H1 (cell line): ENCODE measurements at regions not wholly inside any gene's neighbourhood (a gene's known extent, or its start where the extent isn't known, plus 50 kb on each side); places are given as distances from the start of the nearest gene placed in this dataset.

ENCODE experiments used
- CTCF ChIA-PET: fragments of 300-600 bp; sonication (Branson Sonifier 250); formaldehyde crosslinking; loops from one replicate; lab custom pipeline; 2021; ENCODE audit not compliant: partially characterized antibody; lab: Charles Lee
- POLR2A ChIA-PET: fragments of 300-600 bp; sonication (Branson Sonifier 250); formaldehyde crosslinking; loops from one replicate; lab custom pipeline; 2021; ENCODE audit warnings: inconsistent platforms; ENCODE audit not compliant: partially characterized antibody; lab: Charles Lee
- DNase-seq, 2 experiments: peaks; one replicate each; pipeline versions ENCODE4 v3.0.0 to v3.0.0-alpha.2; 2010 to 2022; ENCODE audit warnings: low spot score in 2 of 2, low read depth in 1 of 2, mixed read lengths in 1 of 2
- FAIRE-seq: peaks from 2 replicates; lab custom pipeline; 2011; peaks lifted over from hg19 to GRCh38; lab: Jason Lieb, UNC
- H2AFZ ChIP-seq: 2 replicates; pipeline ENCODE4 v1.8.1; 2012; ENCODE audit warnings: low read length, inconsistent platforms
- H2AK5ac ChIP-seq: 2 replicates; pipeline ENCODE4 v1.6.1; 2013; ENCODE audit warnings: low read depth, low read length
- H2BK120ac ChIP-seq: replicated peaks from 2 replicates; pipeline ENCODE3; 2013; ENCODE audit warnings: low read depth, low read length, inconsistent platforms
- H2BK12ac ChIP-seq: 2 replicates; pipeline ENCODE4 v1.6.1; 2013; ENCODE audit warnings: low read depth, low read length
- H2BK15ac ChIP-seq: 2 replicates; pipeline ENCODE4 v1.6.1; 2013; ENCODE audit warnings: low read length
- H2BK20ac ChIP-seq: 2 replicates; pipeline ENCODE4 v1.6.1; 2013; ENCODE audit warnings: low read length
- H2BK5ac ChIP-seq: 2 replicates; pipeline ENCODE4 v1.6.1; 2013; ENCODE audit warnings: low read depth, low read length
- H3K14ac ChIP-seq: 2 replicates; pipeline ENCODE4 v1.6.1; 2013; ENCODE audit warnings: inconsistent platforms; ENCODE audit not compliant: insufficient read length
- H3K18ac ChIP-seq: 2 replicates; pipeline ENCODE4 v1.6.1; 2013; ENCODE audit warnings: low read length; ENCODE audit errors: extremely low read depth
- H3K23ac ChIP-seq: 2 replicates; pipeline ENCODE4 v1.6.1; 2013; ENCODE audit warnings: inconsistent platforms; ENCODE audit not compliant: insufficient read length
- H3K23me2 ChIP-seq: 2 replicates; pipeline ENCODE4 v1.6.1; 2013; ENCODE audit warnings: low read depth, low read length
- H3K27ac ChIP-seq: 2 replicates; pipeline ENCODE4 v1.6.1; 2011; ENCODE audit warnings: low read depth, low read length, inconsistent platforms
- H3K27me3 ChIP-seq, 4 experiments: replicated peaks in 1 of 4; 1 replicate in 1 of 4; 2 replicates in 3 of 4; pipeline versions ENCODE4 v1.6.1 to v1.8.1; 2011 to 2013; ENCODE audit warnings: low read length in 3 of 4, mild to moderate bottlenecking in 3 of 4, inconsistent platforms in 2 of 4, mixed read lengths in 2 of 4, moderate library complexity in 1 of 4; ENCODE audit not compliant: control insufficient read depth in 3 of 4, insufficient read depth in 3 of 4; ENCODE audit errors: extremely low read depth in 1 of 4
- H3K36me3 ChIP-seq, 4 experiments: 2 replicates each; pipeline versions ENCODE4 v1.6.1 to v1.8.1; 2011 to 2013; ENCODE audit warnings: mild to moderate bottlenecking in 4 of 4, low read length in 3 of 4, moderate library complexity in 2 of 4, control low read depth in 1 of 4, inconsistent platforms in 1 of 4; ENCODE audit not compliant: insufficient read depth in 4 of 4, control insufficient read depth in 2 of 4
- H3K4ac ChIP-seq: replicated peaks from 2 replicates; pipeline ENCODE3; 2013; ENCODE audit warnings: low read length, low read depth, mixed read lengths, inconsistent platforms; ENCODE audit not compliant: insufficient read length
- H3K4me1 ChIP-seq, 4 experiments: replicated peaks in 1 of 4; 1 replicate in 1 of 4; 2 replicates in 3 of 4; pipeline versions ENCODE4 v1.6.1 to v1.8.1; 2011 to 2013; ENCODE audit warnings: low read length in 3 of 4, inconsistent platforms in 2 of 4, mixed read lengths in 1 of 4; ENCODE audit not compliant: insufficient read depth in 4 of 4, control insufficient read depth in 3 of 4
- H3K4me2 ChIP-seq, 2 experiments: 2 replicates each; pipeline versions ENCODE4 v1.6.1 to v1.8.1; 2011 to 2013; ENCODE audit warnings: low read depth in 2 of 2, low read length in 2 of 2, control low read depth in 1 of 2, inconsistent platforms in 1 of 2, mild to moderate bottlenecking in 1 of 2; ENCODE audit not compliant: insufficient read depth in 1 of 2
- H3K4me3 ChIP-seq, 4 experiments: fragments of 200-600, 300-600 bp in 1 of 4; sonication (generic), shearing (Covaris generic), sonication (Bioruptor Twin) in 1 of 4; 2 replicates each; pipeline versions ENCODE4 v1.5.1 to v1.8.1; 2011 to 2016; ENCODE audit warnings: low read length in 4 of 4, low read depth in 3 of 4, control low read depth in 2 of 4, inconsistent platforms in 2 of 4, mild to moderate bottlenecking in 2 of 4, mixed read lengths in 1 of 4, moderate library complexity in 1 of 4; ENCODE audit not compliant: insufficient read depth in 2 of 4; ENCODE audit errors: extremely low read depth in 1 of 4
- H3K56ac ChIP-seq: replicated peaks from 2 replicates; pipeline ENCODE3; 2013; ENCODE audit warnings: low read depth, mild to moderate bottlenecking, mixed read lengths, low read length, inconsistent platforms; ENCODE audit not compliant: insufficient read length
- H3K79me1 ChIP-seq: 2 replicates; pipeline ENCODE4 v1.6.1; 2013; ENCODE audit warnings: low read depth, low read length, control low read depth
- H3K79me2 ChIP-seq, 2 experiments: 2 replicates each; pipeline versions ENCODE4 v1.6.1 to v1.8.1; 2012 to 2013; ENCODE audit warnings: low read length in 2 of 2, mild to moderate bottlenecking in 2 of 2, inconsistent platforms in 1 of 2; ENCODE audit not compliant: insufficient read depth in 2 of 2, control insufficient read depth in 1 of 2
- H3K9ac ChIP-seq, 4 experiments: replicated peaks in 1 of 4; 1 replicate in 1 of 4; 2 replicates in 3 of 4; pipeline versions ENCODE4 v1.6.1 to v1.8.1; 2011 to 2013; ENCODE audit warnings: low read depth in 3 of 4, low read length in 3 of 4, control low read depth in 2 of 4, mild to moderate bottlenecking in 2 of 4, moderate library complexity in 2 of 4, inconsistent platforms in 1 of 4; ENCODE audit errors: extremely low read depth in 1 of 4
- H3K9me3 ChIP-seq, 2 experiments: 2 replicates each; pipeline versions ENCODE4 v1.6.1 to v1.8.1; 2012 to 2013; ENCODE audit warnings: mild to moderate bottlenecking in 2 of 2, moderate library complexity in 2 of 2, control low read depth in 1 of 2, inconsistent platforms in 1 of 2, low read depth in 1 of 2, low read length in 1 of 2, mixed read lengths in 1 of 2; ENCODE audit not compliant: insufficient read depth in 2 of 2
- H4K20me1 ChIP-seq, 2 experiments: replicated peaks in 1 of 2; 2 replicates each; pipeline versions ENCODE3 to v1.8.1; 2011 to 2013; ENCODE audit warnings: inconsistent platforms in 2 of 2, low read length in 2 of 2, mild to moderate bottlenecking in 1 of 2; ENCODE audit not compliant: insufficient read depth in 2 of 2, control insufficient read depth in 1 of 2
- H4K5ac ChIP-seq: 2 replicates; pipeline ENCODE4 v1.6.1; 2013; ENCODE audit warnings: low read length, low read depth, mixed read lengths, inconsistent platforms; ENCODE audit not compliant: insufficient read length
- H4K8ac ChIP-seq: 2 replicates; pipeline ENCODE4 v1.8.0; 2013; ENCODE audit warnings: mild to moderate bottlenecking, moderate library complexity, low read length, inconsistent platforms; ENCODE audit not compliant: insufficient read depth; ENCODE audit errors: extremely low read depth
- H4K91ac ChIP-seq: replicated peaks from 2 replicates; pipeline ENCODE3; 2013; ENCODE audit warnings: low read length, mixed read lengths, inconsistent platforms; ENCODE audit not compliant: insufficient read length
- BRCA1 ChIP-seq: IDR thresholded peaks from 2 replicates; pipeline ENCODE4 v1.6.1; 2012; ENCODE audit warnings: low read depth, low read length, improper control_type of control experiment
- CBX5 ChIP-seq: fragments of 300-800, 300-1000 bp; sonication (generic); IDR thresholded peaks from 2 replicates; pipeline ENCODE4 v1.7.1; 2016; ENCODE audit warnings: antibody characterized with exemption, low read length, low read depth
- EZH2 ChIP-seq: fragments of 200-600 bp; sonication (generic); IDR thresholded peaks from 2 replicates; pipeline ENCODE4 v1.7.1; 2012; ENCODE audit warnings: low read depth, mild to moderate bottlenecking, moderate library complexity, low read length, inconsistent platforms; ENCODE audit not compliant: severe bottlenecking
- GTF2F1 ChIP-seq: IDR thresholded peaks from 2 replicates; pipeline ENCODE4 v1.6.1; 2012; ENCODE audit warnings: low read depth, low read length, improper control_type of control experiment, borderline replicate concordance
- KDM4A ChIP-seq: IDR thresholded peaks from one replicate; pipeline ENCODE4 v1.7.1; 2012; ENCODE audit warnings: low read depth, mild to moderate bottlenecking, moderate library complexity, low read length, inconsistent platforms; ENCODE audit not compliant: severe bottlenecking
- KDM5A ChIP-seq: fragments of 200-600 bp; IDR thresholded peaks from 2 replicates; pipeline ENCODE4 v1.7.1; 2012; ENCODE audit warnings: mild to moderate bottlenecking, low read length, inconsistent platforms, mixed read lengths
- MAX ChIP-seq: IDR thresholded peaks from 2 replicates; pipeline ENCODE4 v1.6.1; 2012; ENCODE audit warnings: inconsistent platforms
- NRF1 ChIP-seq: IDR thresholded peaks from 2 replicates; pipeline ENCODE4 v1.6.1; 2011; ENCODE audit warnings: mild to moderate bottlenecking, low read depth, low read length, improper control_type of control experiment
- RAD21 ChIP-seq, 2 experiments: IDR thresholded peaks in 1 of 2; conservative IDR thresholded peaks in 1 of 2; 2 replicates each; pipeline ENCODE4 v1.6.1; 2011; ENCODE audit warnings: low read depth in 2 of 2, low read length in 2 of 2, improper control_type of control experiment in 1 of 2, inconsistent platforms in 1 of 2, mild to moderate bottlenecking in 1 of 2, moderate library complexity in 1 of 2
- TAF1 ChIP-seq: IDR thresholded peaks from 2 replicates; pipeline ENCODE4 v1.6.1; 2011; ENCODE audit warnings: mild to moderate bottlenecking, low read depth, low read length
- TCF12 ChIP-seq: IDR thresholded peaks from 2 replicates; pipeline ENCODE4 v1.6.1; 2011; ENCODE audit warnings: low read depth, mild to moderate bottlenecking, low read length
- TEAD4 ChIP-seq: IDR thresholded peaks from 2 replicates; pipeline ENCODE4 v1.6.1; 2012; ENCODE audit warnings: low read depth, low read length, inconsistent platforms, mixed read lengths
- USF2 ChIP-seq: IDR thresholded peaks from 2 replicates; pipeline ENCODE4 v1.6.1; 2011; ENCODE audit warnings: low read length, improper control_type of control experiment
- WGBS, 2 experiments: shearing (Covaris generic) in 1 of 2; methylation state at CpG; one replicate each; pipeline versions ENCODE4 v1.1.6 to v1.1.7; 2013 to 2015; ENCODE audit warnings: low lambda C conversion rate in 2 of 2, mixed read lengths in 2 of 2, inconsistent platforms in 1 of 2, low coverage in 1 of 2, missing lambda C conversion rate in 1 of 2; ENCODE audit not compliant: insufficient replicate concordance in 2 of 2, insufficient coverage in 1 of 2, insufficient read length in 1 of 2; ENCODE audit errors: extremely low coverage in 1 of 2, missing lambda C conversion rate in 1 of 2; 5-methylcytosine and 5-hydroxymethylcytosine counted together

- Histone ChIP-seq H3K79me2 (no peaks in the 10 kb centered on the region), H3K23me2 (no peaks in the 10 kb centered on the region), H2BK120ac (no peak overlapping the region), H3K14ac (no peak overlapping the region), H4K91ac (no peak overlapping the region), H3K4me1 (no peaks in the 10 kb centered on the region), H3K9ac (no peak overlapping the region), H3K36me3 (no peaks in the 10 kb centered on the region), H2BK15ac (no peak overlapping the region), H2BK12ac (no peak overlapping the region), H4K5ac (no peak overlapping the region), H3K18ac (no peak overlapping the region)
- DNase-seq (no peak), FAIRE-seq (no peak)
- 0% methylated on average over 1 of the region's 1 CpG; no CpG with 5 or more reads in 1 of the 2 experiments for WGBS, 2 experiments
- no peak for TF ChIP-seq USF2
- no peak for TF ChIP-seq TAF1
- no peak for TF ChIP-seq RAD21 (IDR thresholded peaks at IDR 0.05 in 1 of 2, conservative IDR thresholded peaks at IDR 0.05 in 1 of 2; ENCODE audit: low read depth in 2 of 2, low read length in 2 of 2)
- no peak for TF ChIP-seq EZH2
- TF ChIP-seq GTF2F1 = no peak
- TF ChIP-seq TCF12 = no peak
- TF ChIP-seq MAX = no peak
- no peak for TF ChIP-seq NRF1
- TF ChIP-seq BRCA1 = no peak
- no peak for TF ChIP-seq KDM5A
- TF ChIP-seq CBX5 = no peak
- TF ChIP-seq KDM4A = no peak
- no peak for TF ChIP-seq TEAD4
- TF ChIP-seq, all 59 proteins: peak for 0
- H3K4ac ChIP-seq = no peak overlapping the region
- H3K27me3 ChIP-seq = no peaks in the 10 kb centered on the region
- ChIA-PET POLR2A (interaction anchor here (0.6 kb wide), 1 partner anchor 315 kb away, joined by 3 read pairs; no protein-coding TSS in a partner anchor), CTCF (no interaction called here)
- H3K23ac ChIP-seq = no peak overlapping the region
- no peak overlapping the region for H2BK20ac ChIP-seq
- H4K8ac ChIP-seq = no peak overlapping the region
- no peaks in the 10 kb centered on the region for H3K79me1 ChIP-seq
- H3K4me3 ChIP-seq = no peak overlapping the region
- no peaks in the 10 kb centered on the region for H4K20me1 ChIP-seq
- no peak overlapping the region for H2AK5ac ChIP-seq
- H3K9me3 ChIP-seq = no peaks in the 10 kb centered on the region
- H3K56ac ChIP-seq = no peak overlapping the region
- no peak overlapping the region for H3K27ac ChIP-seq
- no peak overlapping the region for H2AFZ ChIP-seq
- H3K4me2 ChIP-seq = no peak overlapping the region
- no peak overlapping the region for H2BK5ac ChIP-seq
These were observed 103.1 kb downstream of the TMEM26 start for GRCh38 chr10:61350068-61350467.
